ENCODE measurements at regions not wholly inside any gene's neighbourhood (a gene's known extent, or its start where the extent isn't known, plus 50 kb on each side); places are given as distances from the start of the nearest gene placed in this dataset.
"Not testable (repeated sequence)": the region's sequence is repeated elsewhere in the genome, so short reads cannot be mapped to it uniquely, and the experiment has no call there.

- DNase-seq = no peak
Measured at GRCh38 chr9:107571148-107571547, 81.6 kb upstream of the KLF4 start.

GRCh38 chr9:107569174-107569573 is 79.6 kb upstream of the KLF4 start:
- DNase-seq = no peak

DNA sequence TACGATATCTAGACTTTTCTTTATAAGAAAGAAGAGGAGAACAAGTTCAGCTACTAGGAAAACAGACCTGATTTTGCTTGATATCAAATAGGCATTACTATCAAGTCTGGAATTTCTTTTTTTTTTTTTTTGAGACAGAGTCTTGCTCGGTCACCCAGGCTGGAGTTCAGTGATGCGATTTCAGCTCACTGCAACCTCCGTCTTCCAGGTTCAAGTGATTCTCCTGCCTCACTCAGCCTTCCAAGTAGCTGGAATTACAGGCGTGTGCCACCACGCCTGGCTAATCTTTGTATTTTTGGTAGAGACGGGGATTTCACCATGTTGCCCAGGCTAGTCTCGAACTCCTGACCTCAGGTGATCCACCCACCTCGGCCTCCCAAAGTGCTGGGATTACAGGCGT is 78.8 kb upstream of the KLF4 start:
- DNase-seq = not testable (repeated sequence)

GRCh38 chr9:107567462-107567861 is 77.9 kb upstream of the KLF4 start:
- no peak for DNase-seq

DNA sequence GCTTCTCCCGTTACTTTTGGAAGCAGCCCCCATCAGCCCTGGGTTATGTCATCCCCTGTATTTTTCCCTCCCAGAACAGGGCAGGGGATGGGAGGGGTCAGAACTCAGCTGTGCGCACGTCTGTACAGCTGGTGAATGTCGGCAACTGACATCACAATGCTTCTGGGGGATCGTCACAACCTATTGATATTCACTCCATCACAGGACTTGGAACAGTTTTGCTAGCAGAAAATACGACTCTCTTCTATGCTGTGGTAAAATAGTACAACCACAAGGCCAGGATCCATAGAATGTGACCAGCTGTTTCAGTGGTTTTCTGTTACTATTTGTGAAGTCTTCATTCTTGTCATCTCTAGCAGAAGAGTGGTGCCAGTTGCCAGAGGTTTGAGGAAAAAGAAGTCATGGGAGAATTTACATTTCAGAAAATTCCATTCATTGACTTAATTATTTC is 77.1 kb upstream of the KLF4 start:
- DNase-seq = no peak

- no peak for DNase-seq
Measured at GRCh38 chr9:107562798-107563197, 73.2 kb upstream of the KLF4 start.

DNA sequence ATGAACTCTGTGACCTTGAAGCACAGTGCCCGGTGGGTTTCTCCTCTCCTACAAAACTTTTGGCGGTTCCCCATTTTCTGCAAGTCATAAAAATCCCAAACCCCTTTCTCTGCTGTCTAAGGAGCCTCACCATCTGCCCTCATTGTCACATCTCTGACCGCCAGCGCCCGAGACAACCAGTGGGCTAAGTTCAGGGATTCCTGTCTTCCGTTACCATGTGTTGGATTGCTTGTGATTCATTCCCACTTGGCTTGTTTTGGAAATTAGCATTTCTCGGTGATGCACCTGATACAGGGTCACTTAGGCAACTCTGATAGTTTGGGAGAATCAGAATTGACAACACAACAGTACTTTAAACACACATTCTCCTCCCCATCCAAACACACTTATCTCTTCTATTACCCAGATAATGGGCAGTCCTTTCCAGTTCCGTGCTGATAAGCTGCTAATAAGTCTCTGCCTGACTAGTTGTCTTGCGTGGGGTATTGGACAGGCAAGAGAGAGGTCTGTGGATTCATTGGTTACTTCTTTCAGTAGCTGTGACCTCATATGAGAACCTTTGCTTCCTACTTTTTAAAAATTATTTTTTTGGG is 70.0 kb upstream of the KLF4 start:
- no peak for DNase-seq

GRCh38 chr9:107557236-107557990 is 67.8 kb upstream of the KLF4 start:
- DNase-seq = no peak

- no peak for DNase-seq
Measured at GRCh38 chr9:107554636-107555035, 65.1 kb upstream of the KLF4 start.

DNA sequence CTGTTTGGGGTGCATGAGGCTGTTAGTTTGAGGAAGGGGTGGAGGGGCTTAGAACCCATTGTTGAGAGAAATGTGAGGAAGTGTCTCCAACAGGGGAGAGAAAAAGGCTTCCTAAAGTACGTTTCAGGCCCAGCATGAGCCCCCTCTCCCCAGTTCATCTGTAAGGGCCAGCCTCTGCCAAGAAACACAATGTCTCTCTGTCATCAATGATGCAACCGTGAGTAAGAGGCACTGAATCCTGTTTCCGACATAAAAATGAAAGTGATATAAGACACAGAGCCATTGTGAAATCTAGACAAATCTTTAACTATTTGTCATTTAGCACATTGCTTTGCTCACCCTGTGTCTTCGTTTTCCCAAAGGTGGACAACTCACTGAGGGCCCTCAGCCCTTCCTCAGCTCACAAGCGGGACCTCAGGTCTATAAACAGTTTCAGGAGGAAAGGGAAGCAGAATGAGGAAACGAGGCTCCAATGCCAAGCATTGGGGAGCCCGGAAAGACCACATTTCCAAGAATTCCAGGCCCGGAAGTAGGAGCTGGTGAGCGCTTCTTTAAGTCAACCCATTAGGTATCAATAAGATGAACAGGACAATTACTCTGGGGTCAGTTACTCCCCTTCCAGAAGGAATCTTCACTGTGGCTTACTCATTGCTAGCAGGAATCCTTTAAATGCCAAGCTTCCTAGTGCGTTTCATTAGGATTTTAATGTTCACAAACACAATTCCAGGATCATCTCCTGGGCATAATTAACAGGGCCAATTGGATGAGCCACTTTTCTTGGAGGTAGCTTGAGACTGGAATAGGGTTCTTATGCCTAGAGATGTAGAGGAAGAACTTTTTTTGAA is 59.0 kb upstream of the KLF4 start:
- DNase-seq = no peak

DNA sequence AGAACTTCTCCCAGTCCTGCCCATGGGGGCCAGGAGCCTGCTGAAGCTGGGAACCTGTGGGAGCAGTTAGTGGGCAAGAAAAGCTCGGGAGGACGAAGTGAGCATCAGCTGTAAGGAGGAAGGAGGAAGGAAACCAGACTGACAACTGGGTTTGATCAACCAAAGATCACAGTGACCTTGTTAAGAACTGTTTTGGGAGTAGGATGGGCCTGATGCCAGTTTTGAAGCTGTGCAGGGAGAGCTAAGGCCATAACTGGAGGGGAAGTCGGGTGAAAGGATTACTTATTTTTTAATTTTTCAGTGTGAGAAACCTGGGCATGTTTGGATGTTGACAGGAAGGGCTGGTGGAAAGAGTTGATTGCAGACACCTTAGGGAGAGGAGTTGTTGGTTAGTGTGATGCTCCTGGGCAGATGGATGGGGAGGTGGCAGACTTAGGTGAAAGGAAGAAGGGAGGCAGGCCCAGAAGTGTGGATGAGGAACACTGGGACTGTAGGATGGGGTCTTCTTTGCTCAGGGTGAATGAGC is 58.3 kb upstream of the KLF4 start:
- DNase-seq = no peak

- no peak for DNase-seq
Measured at GRCh38 chr9:107547303-107547702, 57.7 kb upstream of the KLF4 start.

- no peak for DNase-seq
Measured at GRCh38 chr9:107546859-107547258, 57.3 kb upstream of the KLF4 start.

DNA sequence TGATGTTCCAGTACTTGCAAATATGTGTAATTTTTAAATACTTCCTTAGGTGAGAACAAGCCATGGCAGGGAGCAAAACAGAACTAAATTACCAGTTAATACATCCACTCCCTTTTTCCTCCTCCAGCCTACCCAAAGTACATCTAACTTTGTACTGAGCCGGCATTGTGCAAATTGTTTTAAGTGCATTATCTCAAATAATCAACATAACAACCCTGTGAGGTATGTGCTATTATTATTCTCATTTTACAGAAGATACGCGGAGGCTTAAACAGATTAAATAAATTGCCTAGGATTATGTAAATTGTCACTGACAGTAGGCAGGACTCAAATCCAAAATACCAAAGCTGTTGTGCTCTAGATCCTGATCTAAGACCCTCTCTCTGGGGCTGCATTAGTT is 55.5 kb upstream of the KLF4 start:
- no peak for DNase-seq

DNA sequence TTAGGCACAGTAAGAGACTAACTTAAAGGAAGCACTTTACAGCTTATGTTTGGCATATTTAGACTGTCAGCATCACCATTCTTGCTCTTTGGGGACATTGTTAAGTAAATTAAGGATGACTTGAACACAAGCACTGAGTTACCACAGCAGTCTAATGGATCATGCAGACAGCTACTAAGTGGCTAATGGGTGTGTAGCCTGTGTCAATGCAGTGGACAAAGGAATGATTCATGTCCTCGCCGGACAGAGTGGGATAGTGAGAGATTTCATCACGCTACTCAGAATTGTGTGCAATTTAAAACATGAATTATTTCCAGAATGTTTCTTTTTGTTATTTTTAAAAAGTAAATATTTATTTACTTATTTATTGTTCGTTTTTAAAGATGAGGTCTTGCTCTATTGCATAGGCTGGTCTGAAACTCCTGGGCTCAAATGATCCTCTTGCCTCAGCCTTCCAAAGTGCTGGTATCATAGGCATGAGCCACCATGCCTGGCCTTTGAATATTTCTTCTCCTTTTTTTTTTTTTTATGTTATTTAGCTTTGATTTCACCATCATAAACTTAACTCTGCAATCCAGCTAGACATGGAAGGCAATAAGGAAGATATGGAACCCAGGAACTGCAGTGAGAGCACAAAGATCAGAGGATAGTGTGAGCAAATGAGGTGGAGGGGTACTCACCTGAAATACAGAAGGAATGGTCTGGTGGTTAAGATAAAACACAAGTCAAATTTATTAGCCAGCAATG is 53.0 kb upstream of the KLF4 start:
- no peak for DNase-seq

DNA sequence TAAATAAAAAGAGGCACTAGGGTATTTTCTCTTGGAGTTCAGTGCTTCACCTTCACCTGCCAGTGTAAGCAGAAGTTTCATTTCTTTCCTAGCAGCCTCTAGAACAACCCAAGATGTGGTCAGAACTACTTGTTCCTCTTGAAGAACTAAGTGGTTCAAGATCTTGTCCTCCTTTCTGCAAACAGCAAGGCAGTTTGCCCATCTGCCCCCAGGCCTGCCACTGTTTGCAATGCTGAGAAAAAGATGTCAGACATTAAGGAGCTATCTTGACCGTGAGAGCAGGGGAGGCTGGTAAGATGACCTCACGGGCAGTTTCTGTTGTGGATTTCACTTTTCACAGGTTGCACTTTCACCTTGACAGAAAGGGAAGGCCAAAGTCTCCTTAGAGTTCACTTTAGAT is 52.0 kb upstream of the KLF4 start:
- DNase-seq = no peak

- DNase-seq = peak; percentile 21
Measured at GRCh38 chr9:107540164-107540561, 50.6 kb upstream of the KLF4 start.

DNA sequence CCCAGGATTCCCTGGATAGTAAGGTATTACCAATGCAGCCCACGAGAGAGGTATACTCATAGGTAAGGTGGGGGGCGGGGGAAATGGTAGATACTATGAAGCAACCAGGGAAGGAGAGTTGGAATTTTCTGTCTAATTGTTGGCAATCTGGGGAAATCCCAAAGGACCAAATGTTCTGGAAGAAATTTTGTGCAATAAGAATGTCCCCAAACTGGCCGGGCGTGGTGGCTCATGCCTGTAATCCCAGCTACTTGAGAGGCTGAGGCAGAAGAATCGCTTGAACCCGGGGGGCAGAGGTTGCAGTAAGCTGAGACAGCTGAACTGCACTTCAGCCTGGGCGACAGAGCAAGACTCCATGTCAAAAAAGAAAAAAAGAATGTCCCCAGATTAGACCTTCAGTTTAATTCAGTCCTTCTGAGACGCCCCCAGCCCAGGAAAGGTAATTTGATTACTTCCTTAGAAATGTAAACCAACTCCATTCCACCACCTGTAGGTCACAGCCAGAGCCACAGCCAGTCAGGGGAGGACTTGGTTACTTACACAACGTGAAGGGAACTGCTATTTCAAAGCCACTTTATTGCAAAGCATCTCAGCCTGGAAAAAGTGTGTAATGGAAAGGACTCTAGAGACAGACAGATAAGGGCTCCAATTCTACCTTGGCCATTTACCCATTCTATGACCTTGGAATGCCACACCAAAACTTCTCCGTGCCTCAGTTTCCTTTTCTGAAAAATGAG is 50.0 kb upstream of the KLF4 start:
- no peak for DNase-seq

Measured in NCI-H1092 (cell line).